Testis (tissue), 2 donors: ENCODE measurements at regions not wholly inside any gene's neighbourhood (a gene's known extent, or its start where the extent isn't known, plus 50 kb on each side); places are given as distances from the start of the nearest gene placed in this dataset.

Source experiments
- DNase-seq: peaks from one replicate; pipeline ENCODE4 v3.0.0-alpha.2; 2019
- H3K27ac ChIP-seq, 2 donors: fragments of 200-600 bp; sonication (generic); one replicate each; pipeline ENCODE4 v1.5.1; 2019
- H3K27me3 ChIP-seq: fragments of 200-600 bp; sonication (generic); one replicate; pipeline ENCODE4 v1.5.1; 2019
- H3K36me3 ChIP-seq: fragments of 200-600 bp; sonication (generic); one replicate; pipeline ENCODE4 v1.5.1; 2017; ENCODE audit warnings: low read depth; ENCODE audit errors: missing control alignments
- H3K4me1 ChIP-seq: fragments of 200-600 bp; sonication (generic); one replicate; pipeline ENCODE4 v1.5.1; 2019
- H3K4me3 ChIP-seq, 2 donors: fragments of 200-600 bp; sonication (generic); one replicate each; pipeline ENCODE4 v1.5.1; 2017 to 2019
- H3K9me3 ChIP-seq: fragments of 200-600 bp; sonication (generic); one replicate; pipeline ENCODE4 v1.5.1; 2017
- CTCF ChIP-seq, 3 experiments: fragments of 450-650 bp in 2 of 3; fragments of 200-600 bp in 1 of 3; sonication (generic) in 1 of 3; IDR thresholded peaks; one replicate each; pipeline ENCODE4 v1.5.1; 2016 to 2019; ENCODE audit warnings: antibody characterized with exemption in 3 of 3, mild to moderate bottlenecking in 2 of 3, moderate library complexity in 1 of 3
- POLR2A ChIP-seq: fragments of 450-650 bp; IDR thresholded peaks from one replicate; pipeline ENCODE4 v1.6.1; 2017; ENCODE audit warnings: antibody characterized with exemption, mild to moderate bottlenecking, moderate library complexity
- WGBS, 2 donors: methylation state at CpG; one replicate each; pipeline ENCODE4 v1.1.5; 2018; 5-methylcytosine and 5-hydroxymethylcytosine counted together
- intact Hi-C: fragments of 100-400 bp; cut with DNase I; formaldehyde crosslinking; loops from one replicate; pipeline ENCODE4 v1.15.1; 2023; ENCODE audit warnings: low total_unique reads

- H3K36me3 ChIP-seq = no peaks in the 10 kb centered on the region
These were observed 431.3 kb downstream of the CMPK2 start for GRCh38 chr2:6434438-6434837.

GRCh38 chr2:6441800-6442199 is 423.9 kb downstream of the CMPK2 start:
- TF ChIP-seq POLR2A (no peak), CTCF (IDR thresholded peaks at IDR 0.05) (no peak)
- Histone ChIP-seq H3K27ac (no peak overlapping the region), H3K4me3 (no peak overlapping the region), H3K4me1 (no peaks in the 10 kb centered on the region), H3K27me3 (no peaks in the 10 kb centered on the region), H3K9me3 (no peaks in the 10 kb centered on the region), H3K36me3 (no peaks in the 10 kb centered on the region)
- 79 to 88% methylated on average over 2 of the region's 2 CpGs for WGBS, 2 donors
- intact Hi-C loops = no loop called here
- DNase-seq = no peak

More at GRCh38 chr2:6434438-6434837, 431.3 kb downstream of the CMPK2 start:
- Histone ChIP-seq H3K9me3 (no peaks in the 10 kb centered on the region), H3K27me3 (no peaks in the 10 kb centered on the region), H3K27ac (no peak overlapping the region), H3K4me3 (no peak overlapping the region), H3K4me1 (no peaks in the 10 kb centered on the region)
- WGBS, 2 donors = 81 to 84% methylated on average over 6 of the region's 6 CpGs
- intact Hi-C loops = no loop called here
- no peak for DNase-seq
- no peak for TF ChIP-seq POLR2A
- TF ChIP-seq CTCF (IDR thresholded peaks at IDR 0.05) = no peak

DNA sequence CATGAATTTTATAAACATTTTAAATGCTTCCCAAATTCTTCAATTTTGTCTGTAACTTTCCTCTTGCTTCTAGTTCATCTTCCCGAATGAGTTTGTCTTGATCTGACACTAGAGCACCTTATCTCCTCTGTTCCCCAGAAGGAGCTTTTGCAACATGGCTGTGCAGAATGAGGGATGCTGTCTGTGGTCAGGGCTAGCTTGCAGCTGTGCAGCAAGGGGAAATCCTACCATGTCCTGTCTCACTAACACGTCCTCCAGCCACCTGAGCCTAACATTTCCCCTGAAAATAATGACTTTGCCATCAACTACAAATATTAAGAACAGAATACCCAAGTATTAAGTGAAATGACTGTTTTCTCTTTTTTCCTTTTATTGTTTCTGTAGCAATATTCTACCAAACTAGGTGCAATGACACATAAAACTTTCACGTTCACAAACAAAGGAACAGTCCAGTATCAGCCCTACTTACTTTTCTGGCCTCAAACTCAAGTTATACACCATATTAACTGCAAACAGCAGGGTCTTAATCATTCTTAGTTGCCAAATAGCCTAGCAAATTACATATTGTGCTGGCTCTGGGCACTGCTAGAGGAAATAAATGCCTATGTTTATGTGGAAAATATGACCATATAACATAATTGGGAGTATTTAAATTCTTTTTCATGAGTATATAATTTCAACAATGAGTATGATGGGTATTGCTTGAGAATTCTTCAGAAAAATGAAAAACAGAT is 423.3 kb downstream of the CMPK2 start:
- H3K27me3 ChIP-seq = no peaks in the 10 kb centered on the region
- 69 to 77% methylated on average over 3 of the region's 3 CpGs for WGBS, 2 donors

GRCh38 chr2:6443061-6443823 is 422.5 kb downstream of the CMPK2 start:
- H3K27me3 ChIP-seq = no peaks in the 10 kb centered on the region
- no peaks in the 10 kb centered on the region for H3K4me1 ChIP-seq
- WGBS, 2 donors = 90 to 94% methylated on average over 4 of the region's 4 CpGs
- H3K36me3 ChIP-seq = no peaks in the 10 kb centered on the region
- no peak overlapping the region for H3K4me3 ChIP-seq
- no peak for DNase-seq
- no peaks in the 10 kb centered on the region for H3K9me3 ChIP-seq
- TF ChIP-seq POLR2A (no peak), CTCF (IDR thresholded peaks at IDR 0.05) (no peak)
- intact Hi-C loops = no loop called here
- no peak overlapping the region for H3K27ac ChIP-seq

More for the DNA sequence above, 423.3 kb downstream of the CMPK2 start:
- Histone ChIP-seq H3K4me1 (no peaks in the 10 kb centered on the region), H3K9me3 (no peaks in the 10 kb centered on the region), H3K4me3 (no peak overlapping the region), H3K36me3 (no peaks in the 10 kb centered on the region), H3K27ac (no peak overlapping the region)
- intact Hi-C loops = no loop called here
- no peak for DNase-seq
- TF ChIP-seq POLR2A (no peak), CTCF (IDR thresholded peaks at IDR 0.05) (no peak)
